GM18505 (cell line): ENCODE measurements at regions not wholly inside any gene's neighbourhood (a gene's known extent, or its start where the extent isn't known, plus 50 kb on each side); places are given as distances from the start of the nearest gene placed in this dataset.

Experiments used
- ATAC-seq: cut with Tn5 transposase; IDR thresholded peaks from one replicate; pipeline ENCODE4 v1.9.1; 2021; ENCODE audit not compliant: unreplicated experiment
- POLR2A ChIP-seq: IDR thresholded peaks from 4 replicates; pipeline ENCODE4 v1.6.1; 2011; ENCODE audit warnings: borderline replicate concordance; ENCODE audit not compliant: insufficient read depth, insufficient read length; ENCODE audit errors: extremely low read depth

DNA sequence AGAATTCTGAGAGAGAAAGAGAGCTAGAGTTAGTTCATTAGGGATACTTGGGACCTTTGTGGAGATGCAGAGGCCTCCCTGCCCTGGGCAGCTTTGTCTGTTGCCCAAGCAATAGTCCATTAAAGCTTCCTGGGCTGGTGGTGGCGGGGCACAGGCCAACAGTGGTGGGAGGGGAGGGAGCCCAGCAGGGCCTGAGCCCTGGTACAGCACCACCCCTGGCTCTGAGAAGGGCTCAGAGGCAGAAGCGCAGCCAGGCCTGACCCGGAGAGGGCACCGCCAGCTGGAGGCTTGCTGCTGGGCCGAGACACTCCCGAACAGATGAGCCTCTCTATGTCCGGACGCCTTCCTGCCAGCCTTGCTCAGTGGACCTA lies 65.3 kb downstream of the EFNB1 start:
- ATAC-seq, result no peak
- no peak for TF ChIP-seq POLR2A

DNA sequence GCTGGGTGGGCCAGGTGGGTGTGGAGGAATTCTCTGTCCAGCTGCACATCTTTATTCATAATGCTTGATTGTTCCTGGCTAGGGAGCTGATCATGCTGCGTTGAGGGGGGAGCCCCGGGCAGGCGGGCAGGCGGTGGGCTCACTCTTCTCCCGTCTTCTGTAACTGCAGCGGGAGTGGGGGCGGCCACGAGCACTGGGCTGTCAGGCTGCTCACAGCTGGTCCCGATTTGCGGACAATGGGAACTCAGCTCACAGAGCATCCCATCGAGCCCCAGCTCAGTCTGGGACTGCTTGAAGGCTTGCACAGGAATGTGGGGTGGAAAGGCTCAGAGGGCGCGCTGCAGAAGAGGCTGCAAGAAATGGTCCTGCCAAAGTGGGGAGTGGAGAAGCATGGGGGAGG lies 63.8 kb downstream of the EFNB1 start:
- TF ChIP-seq POLR2A, result no peak
- no peak for ATAC-seq

DNA sequence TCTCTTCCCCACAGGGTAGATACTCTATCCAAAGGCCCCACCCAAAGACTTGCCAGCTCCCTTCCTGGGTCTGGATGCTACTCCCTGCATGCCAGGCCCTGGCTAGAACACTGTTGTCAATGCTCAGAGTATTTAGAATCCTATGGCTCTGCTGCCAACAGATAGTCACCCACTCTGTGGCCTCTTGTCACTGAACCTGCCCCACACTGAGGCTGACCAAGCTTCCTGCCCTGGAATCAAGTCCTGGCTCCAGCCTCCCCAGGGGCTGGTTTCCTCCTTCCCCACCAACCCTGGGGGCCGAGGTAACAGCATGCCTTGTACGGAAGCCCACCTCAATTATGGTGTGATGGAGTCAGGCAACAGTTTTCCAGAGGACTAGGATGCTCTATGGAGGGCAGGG lies 63.3 kb downstream of the EFNB1 start:
- no peak for ATAC-seq
- no peak for TF ChIP-seq POLR2A
